Skeletal muscle tissue (tissue), 3 donors: ENCODE measurements at regions not wholly inside any gene's neighbourhood (a gene's known extent, or its start where the extent isn't known, plus 50 kb on each side); places are given as distances from the start of the nearest gene placed in this dataset.

Experiments
- H3K27ac ChIP-seq: one replicate; pipeline ENCODE4 v1.7.0; 2013; ENCODE audit warnings: mild to moderate bottlenecking, low read depth, low read length, inconsistent platforms
- H3K27me3 ChIP-seq, 3 donors: one replicate each; pipeline ENCODE4 v1.7.0; 2013; ENCODE audit warnings: low read length in 3 of 3; ENCODE audit not compliant: control insufficient read depth in 3 of 3, insufficient read depth in 3 of 3
- H3K36me3 ChIP-seq, 3 donors: one replicate each; pipeline ENCODE4 v1.7.0; 2013; ENCODE audit warnings: low read length in 3 of 3; ENCODE audit not compliant: control insufficient read depth in 3 of 3, insufficient read depth in 3 of 3
- H3K4me1 ChIP-seq, 3 donors: one replicate each; pipeline ENCODE4 v1.7.0; 2013; ENCODE audit warnings: low read length in 3 of 3, mild to moderate bottlenecking in 3 of 3; ENCODE audit not compliant: control insufficient read depth in 3 of 3, insufficient read depth in 3 of 3
- H3K4me3 ChIP-seq, 3 donors: one replicate each; pipeline ENCODE4 v1.7.0; 2013; ENCODE audit warnings: low read length in 3 of 3
- H3K9ac ChIP-seq, 3 donors: one replicate each; pipeline ENCODE4 v1.7.0; 2013; ENCODE audit warnings: low read length in 3 of 3, mild to moderate bottlenecking in 3 of 3, moderate library complexity in 2 of 3, low read depth in 1 of 3
- H3K9me3 ChIP-seq, 3 donors: one replicate each; pipeline ENCODE4 v1.7.0; 2013; ENCODE audit warnings: low read length in 3 of 3; ENCODE audit not compliant: control insufficient read depth in 3 of 3
- donor health status: Osteomylitis.

DNA sequence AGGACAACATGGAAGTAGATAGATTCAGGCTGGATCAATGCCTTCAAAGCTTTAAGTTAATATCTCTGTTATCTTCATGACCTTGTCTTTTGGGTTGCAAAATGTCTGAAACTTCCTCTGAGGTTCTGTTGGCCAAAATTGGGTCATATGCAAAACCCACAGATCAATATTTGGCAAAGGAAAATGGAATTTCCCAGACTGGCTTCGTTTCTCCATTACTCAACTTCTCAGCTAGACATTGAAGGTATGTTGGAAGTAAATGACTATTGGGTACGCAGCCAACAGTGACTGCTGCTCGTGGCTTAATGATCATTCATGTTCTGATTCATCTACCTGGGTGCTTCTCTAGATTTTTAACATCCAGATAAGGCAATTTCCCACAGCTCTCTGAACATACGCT lies 675.4 kb upstream of the SGO1 start:
- H3K9ac ChIP-seq, result no peak overlapping the region
- H3K4me3 ChIP-seq, result no peak overlapping the region
- no peaks in the 10 kb centered on the region for H3K27me3 ChIP-seq
- H3K36me3 ChIP-seq, result no peaks in the 10 kb centered on the region
- no peaks in the 10 kb centered on the region for H3K4me1 ChIP-seq
- no peaks in the 10 kb centered on the region for H3K9me3 ChIP-seq
- H3K27ac ChIP-seq, result no peak overlapping the region

GRCh38 chr3:20857636-20858035 lies 671.6 kb upstream of the SGO1 start:
- Histone ChIP-seq H3K4me3 (no peak overlapping the region), H3K36me3 (no peaks in the 10 kb centered on the region), H3K9ac (no peak overlapping the region), H3K27ac (no peak overlapping the region), H3K4me1 (no peaks in the 10 kb centered on the region), H3K27me3 (no peaks in the 10 kb centered on the region), H3K9me3 (no peaks in the 10 kb centered on the region)

- no peaks in the 10 kb centered on the region for H3K36me3 ChIP-seq
- no peaks in the 10 kb centered on the region for H3K27me3 ChIP-seq
- H3K4me1 ChIP-seq, result no peaks in the 10 kb centered on the region
- H3K4me3 ChIP-seq, result no peak overlapping the region
- no peaks in the 10 kb centered on the region for H3K9me3 ChIP-seq
- no peak overlapping the region for H3K9ac ChIP-seq
- H3K27ac ChIP-seq, result no peak overlapping the region
These were observed 667.9 kb upstream of the SGO1 start for GRCh38 chr3:20853890-20854289.

DNA sequence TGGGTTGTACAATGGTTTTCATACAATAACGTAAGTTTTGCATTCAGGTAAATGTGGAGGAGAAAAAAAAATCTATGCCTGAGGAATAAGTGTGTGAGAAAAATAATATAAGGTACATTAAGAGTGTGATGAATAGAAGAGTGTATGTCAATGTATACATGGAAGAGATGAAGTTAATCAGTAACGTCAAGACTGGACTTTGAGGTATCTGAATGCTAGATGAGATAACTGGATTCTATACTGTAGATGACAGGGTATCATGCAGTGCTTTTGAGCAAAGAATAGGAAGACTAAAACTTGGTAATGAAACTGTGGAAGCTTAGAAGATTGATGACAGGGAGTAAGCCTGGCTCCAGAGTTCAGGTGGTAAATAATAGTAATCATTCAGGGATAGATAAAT lies 666.7 kb upstream of the SGO1 start:
- Histone ChIP-seq H3K9me3 (no peaks in the 10 kb centered on the region), H3K36me3 (no peaks in the 10 kb centered on the region), H3K27me3 (no peaks in the 10 kb centered on the region), H3K9ac (no peak overlapping the region), H3K4me1 (no peaks in the 10 kb centered on the region), H3K27ac (no peak overlapping the region), H3K4me3 (no peak overlapping the region)

GRCh38 chr3:20849975-20850374 lies 664.0 kb upstream of the SGO1 start:
- Histone ChIP-seq H3K4me1 (no peaks in the 10 kb centered on the region), H3K9me3 (no peaks in the 10 kb centered on the region), H3K36me3 (no peaks in the 10 kb centered on the region), H3K27ac (no peak overlapping the region), H3K4me3 (no peak overlapping the region), H3K27me3 (no peaks in the 10 kb centered on the region), H3K9ac (no peak overlapping the region)

DNA sequence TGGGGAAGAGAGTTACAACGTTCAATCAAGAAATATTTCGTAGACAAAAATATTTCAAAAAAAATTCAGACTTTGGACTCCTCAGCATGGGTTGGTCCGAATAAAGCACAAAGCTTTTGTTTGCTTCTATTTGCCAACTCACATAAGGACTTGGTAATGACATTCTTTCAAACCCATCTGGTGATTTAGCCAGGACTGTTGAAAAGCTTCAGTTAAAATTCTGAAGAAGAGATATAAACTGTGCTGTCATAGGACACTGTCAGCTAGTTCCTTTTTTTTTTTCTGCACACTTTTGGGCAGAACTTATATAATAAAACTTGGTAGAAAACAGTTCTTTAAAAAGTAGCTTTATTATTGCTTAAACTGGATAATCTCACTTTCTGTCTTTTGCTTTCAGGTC lies 660.8 kb upstream of the SGO1 start:
- H3K9me3 ChIP-seq, result no peaks in the 10 kb centered on the region
- H3K4me3 ChIP-seq, result no peak overlapping the region
- H3K4me1 ChIP-seq, result no peaks in the 10 kb centered on the region
- no peaks in the 10 kb centered on the region for H3K27me3 ChIP-seq
- H3K9ac ChIP-seq, result no peak overlapping the region
- H3K36me3 ChIP-seq, result no peaks in the 10 kb centered on the region
- no peak overlapping the region for H3K27ac ChIP-seq

DNA sequence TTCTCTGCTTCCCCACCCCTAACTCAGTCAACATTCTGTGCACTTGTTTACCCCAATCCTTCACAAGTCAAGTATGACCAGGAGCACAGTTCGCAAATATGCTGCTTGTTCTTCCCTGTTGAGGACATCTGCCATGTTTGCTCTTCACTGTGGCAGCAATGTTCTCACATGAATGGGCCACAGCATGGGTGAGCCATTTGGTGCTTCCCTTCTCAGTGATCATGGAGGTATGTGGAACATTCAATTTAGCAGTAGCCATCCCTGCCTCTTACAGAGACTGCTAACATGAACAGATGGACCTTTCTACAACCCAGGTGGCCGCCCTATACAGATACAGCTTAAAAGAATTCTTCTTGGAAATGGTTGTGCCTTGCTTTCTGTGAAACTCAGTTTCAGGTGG lies 660.1 kb upstream of the SGO1 start:
- H3K27me3 ChIP-seq, result no peaks in the 10 kb centered on the region
- no peaks in the 10 kb centered on the region for H3K4me1 ChIP-seq
- no peaks in the 10 kb centered on the region for H3K36me3 ChIP-seq
- H3K27ac ChIP-seq, result no peak overlapping the region
- H3K9me3 ChIP-seq, result no peaks in the 10 kb centered on the region
- no peak overlapping the region for H3K9ac ChIP-seq
- H3K4me3 ChIP-seq, result no peak overlapping the region

DNA sequence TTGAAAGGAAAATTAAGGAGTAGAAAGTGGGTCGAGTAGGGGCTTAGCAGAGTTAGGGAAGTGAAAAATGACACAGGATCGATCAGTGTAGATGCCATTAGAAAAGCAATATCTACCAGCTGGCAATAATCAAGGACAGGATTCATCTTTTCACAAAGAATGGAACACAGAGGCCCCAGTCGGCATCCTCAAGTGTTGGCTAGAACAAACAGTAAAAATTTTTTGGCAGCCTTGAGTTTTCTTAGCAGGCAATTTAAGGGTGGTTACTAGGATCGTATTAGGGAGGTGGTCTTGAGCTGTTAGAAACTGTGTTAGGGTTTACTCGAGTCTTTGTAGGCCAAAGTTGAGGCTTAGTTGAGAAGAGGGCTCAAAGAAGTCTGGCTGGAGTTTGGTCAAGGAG lies 658.8 kb upstream of the SGO1 start:
- Histone ChIP-seq H3K9me3 (no peaks in the 10 kb centered on the region), H3K36me3 (no peaks in the 10 kb centered on the region), H3K27me3 (no peaks in the 10 kb centered on the region), H3K27ac (no peak overlapping the region), H3K4me3 (no peak overlapping the region), H3K4me1 (no peaks in the 10 kb centered on the region), H3K9ac (no peak overlapping the region)

DNA sequence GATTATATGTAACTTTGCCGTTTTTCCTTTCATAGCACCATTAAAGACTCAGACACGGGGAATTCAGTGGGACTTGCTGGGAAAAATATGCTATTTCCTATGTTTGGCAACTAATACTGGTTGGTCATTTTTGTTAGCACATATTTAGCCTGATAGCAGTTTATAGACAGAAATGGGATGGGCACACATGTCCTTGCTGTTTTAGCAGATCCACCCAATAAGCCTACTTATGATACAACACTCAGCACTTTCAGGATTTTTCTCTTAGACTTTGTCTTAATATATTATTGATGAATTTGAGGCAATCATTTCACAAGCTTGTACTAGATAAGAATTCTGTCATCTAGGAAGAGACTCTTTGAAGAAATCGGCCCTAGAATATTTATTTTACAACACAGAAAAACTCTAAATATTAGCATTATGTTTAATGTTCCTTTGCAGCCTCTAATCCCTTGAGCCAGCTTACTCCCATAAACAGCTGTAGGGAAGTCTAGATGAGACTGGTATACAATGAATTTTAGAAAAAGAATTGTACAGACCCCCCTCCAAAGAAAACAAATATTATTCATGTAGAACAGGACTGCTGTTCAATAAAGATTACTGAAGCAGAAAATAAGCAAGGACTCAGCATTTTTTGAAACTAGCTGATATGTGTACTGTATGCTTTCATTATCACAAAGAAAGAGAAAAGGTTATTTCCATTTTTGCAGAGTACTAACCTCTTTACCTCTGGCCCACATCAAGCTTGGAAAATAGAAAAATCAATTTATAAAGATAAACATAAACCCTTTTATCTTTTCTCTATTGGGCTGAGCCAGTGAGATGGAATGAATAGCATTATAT lies 656.8 kb upstream of the SGO1 start:
- Histone ChIP-seq H3K27me3 (no peaks in the 10 kb centered on the region), H3K4me3 (no peak overlapping the region), H3K27ac (no peak overlapping the region), H3K9ac (no peak overlapping the region), H3K36me3 (no peaks in the 10 kb centered on the region), H3K9me3 (no peaks in the 10 kb centered on the region), H3K4me1 (no peaks in the 10 kb centered on the region)

- Histone ChIP-seq H3K4me1 (no peaks in the 10 kb centered on the region), H3K9ac (no peak overlapping the region), H3K36me3 (no peaks in the 10 kb centered on the region), H3K27me3 (no peaks in the 10 kb centered on the region), H3K9me3 (no peaks in the 10 kb centered on the region), H3K27ac (no peak overlapping the region), H3K4me3 (no peak overlapping the region)
These were observed 656.0 kb upstream of the SGO1 start for GRCh38 chr3:20842002-20842401.
